ENCODE measurements at regions not wholly inside any gene's neighbourhood (a gene's known extent, or its start where the extent isn't known, plus 50 kb on each side); places are given as distances from the start of the nearest gene placed in this dataset.

DNA sequence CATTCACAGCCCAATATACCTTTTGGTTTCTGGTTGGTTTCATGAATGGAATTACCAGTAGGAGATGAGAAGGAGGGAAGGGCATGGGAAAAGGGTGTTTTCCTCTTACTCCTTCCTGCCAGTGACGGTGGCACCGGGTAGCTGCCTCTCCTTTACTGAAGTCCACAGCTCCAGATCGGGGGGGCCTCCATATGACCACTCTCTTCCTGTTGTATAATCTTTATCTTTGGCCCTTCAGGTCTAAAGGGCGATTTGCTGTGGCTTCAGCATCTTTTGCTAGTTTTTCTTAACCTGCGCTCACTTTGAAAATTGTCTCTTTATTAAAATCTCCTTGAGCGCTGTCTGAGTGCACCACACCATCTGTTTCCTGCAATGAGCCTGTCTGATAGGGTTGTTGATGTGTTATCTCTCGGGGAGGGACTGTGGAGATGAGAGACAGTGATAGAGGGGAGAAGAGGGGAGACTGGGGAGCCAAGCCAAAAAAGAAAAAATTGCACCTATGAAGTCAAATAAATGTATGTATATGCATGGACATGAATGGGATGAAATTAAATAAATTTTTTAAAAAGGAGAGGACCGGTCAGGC lies 449.3 kb upstream of the KLF4 start:
- H3K4me3 ChIP-seq (ENCODE audit: low read depth, low read length): no peak overlapping the region
- no peak for DNase-seq (ENCODE audit: low read depth)
- TF ChIP-seq, protein P1, sequence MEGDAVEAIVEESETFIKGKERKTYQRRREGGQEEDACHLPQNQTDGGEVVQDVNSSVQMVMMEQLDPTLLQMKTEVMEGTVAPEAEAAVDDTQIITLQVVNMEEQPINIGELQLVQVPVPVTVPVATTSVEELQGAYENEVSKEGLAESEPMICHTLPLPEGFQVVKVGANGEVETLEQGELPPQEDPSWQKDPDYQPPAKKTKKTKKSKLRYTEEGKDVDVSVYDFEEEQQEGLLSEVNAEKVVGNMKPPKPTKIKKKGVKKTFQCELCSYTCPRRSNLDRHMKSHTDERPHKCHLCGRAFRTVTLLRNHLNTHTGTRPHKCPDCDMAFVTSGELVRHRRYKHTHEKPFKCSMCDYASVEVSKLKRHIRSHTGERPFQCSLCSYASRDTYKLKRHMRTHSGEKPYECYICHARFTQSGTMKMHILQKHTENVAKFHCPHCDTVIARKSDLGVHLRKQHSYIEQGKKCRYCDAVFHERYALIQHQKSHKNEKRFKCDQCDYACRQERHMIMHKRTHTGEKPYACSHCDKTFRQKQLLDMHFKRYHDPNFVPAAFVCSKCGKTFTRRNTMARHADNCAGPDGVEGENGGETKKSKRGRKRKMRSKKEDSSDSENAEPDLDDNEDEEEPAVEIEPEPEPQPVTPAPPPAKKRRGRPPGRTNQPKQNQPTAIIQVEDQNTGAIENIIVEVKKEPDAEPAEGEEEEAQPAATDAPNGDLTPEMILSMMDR (IDR thresholded peaks at IDR 0.05; ENCODE audit: insufficient read depth, low read depth, low read length, missing control alignments): no peak

- no peak overlapping the region for H3K4me3 ChIP-seq (ENCODE audit: low read depth, low read length)
- TF ChIP-seq, protein P1 (IDR thresholded peaks at IDR 0.05; ENCODE audit: insufficient read depth, low read depth, low read length, missing control alignments): no peak
- DNase-seq (ENCODE audit: low read depth): no peak
These were observed 446.4 kb upstream of the KLF4 start for GRCh38 chr9:107935931-107936330.

DNA sequence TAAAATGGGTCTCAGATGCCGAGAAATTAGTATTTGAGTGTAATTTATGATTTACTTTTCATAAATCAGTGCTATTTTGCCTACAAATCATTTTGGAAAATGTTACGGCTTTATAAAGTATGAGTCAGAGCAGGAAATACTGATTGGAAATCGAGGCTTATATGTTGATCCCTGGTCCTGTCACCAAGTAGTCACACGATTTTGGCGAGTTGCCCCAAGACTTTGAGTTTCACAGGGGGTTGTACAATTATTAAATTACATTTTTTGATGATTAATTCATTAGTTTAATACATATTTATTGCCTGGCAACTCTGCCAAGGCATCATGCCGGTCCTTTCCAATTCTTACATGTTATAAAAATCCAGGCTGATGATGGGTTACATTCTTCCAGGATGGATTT lies 443.9 kb upstream of the KLF4 start:
- no peak overlapping the region for H3K4me3 ChIP-seq (ENCODE audit: low read depth, low read length)
- DNase-seq (ENCODE audit: low read depth): no peak
- TF ChIP-seq, protein P1 (IDR thresholded peaks at IDR 0.05; ENCODE audit: insufficient read depth, low read depth, low read length, missing control alignments): no peak

- H3K4me3 ChIP-seq (ENCODE audit: low read depth, low read length): no peak overlapping the region
- peak; percentile 5 for DNase-seq (ENCODE audit: low read depth)
- TF ChIP-seq, protein P1 (IDR thresholded peaks at IDR 0.05; ENCODE audit: insufficient read depth, low read depth, low read length, missing control alignments): no peak
These were observed 443.5 kb upstream of the KLF4 start for GRCh38 chr9:107933097-107933496.

- TF ChIP-seq, protein P1 (IDR thresholded peaks at IDR 0.05; ENCODE audit: insufficient read depth, low read depth, low read length, missing control alignments): no peak
- H3K4me3 ChIP-seq (ENCODE audit: low read depth, low read length): no peak overlapping the region
- DNase-seq (ENCODE audit: low read depth): no peak
These were observed 443.0 kb upstream of the KLF4 start for GRCh38 chr9:107932601-107933000.

DNA sequence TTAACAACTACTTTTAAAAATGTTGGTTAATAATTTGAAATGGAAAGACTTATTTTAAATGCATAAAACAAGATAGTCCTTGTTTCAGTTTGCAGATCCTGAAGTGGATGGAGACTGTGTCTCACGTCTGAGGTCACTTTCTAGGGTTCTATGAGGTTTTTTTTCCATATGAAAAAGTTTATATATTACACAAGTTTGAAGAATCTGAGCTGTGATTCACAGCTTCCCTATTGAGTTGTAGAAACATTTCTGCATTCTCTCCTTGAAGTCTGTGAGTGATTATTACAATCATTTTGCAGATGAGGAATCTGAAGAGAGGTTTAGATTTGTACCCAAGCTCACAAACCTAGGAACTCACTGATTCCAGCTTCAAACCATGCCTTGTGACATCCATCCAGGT lies 442.5 kb upstream of the KLF4 start:
- TF ChIP-seq, protein P1 (IDR thresholded peaks at IDR 0.05; ENCODE audit: insufficient read depth, low read depth, low read length, missing control alignments): no peak
- DNase-seq (ENCODE audit: low read depth): no peak
- no peak overlapping the region for H3K4me3 ChIP-seq (ENCODE audit: low read depth, low read length)

GRCh38 chr9:107931071-107931715 lies 441.6 kb upstream of the KLF4 start:
- DNase-seq (ENCODE audit: low read depth): no peak
- TF ChIP-seq, protein P1 (IDR thresholded peaks at IDR 0.05; ENCODE audit: insufficient read depth, low read depth, low read length, missing control alignments): no peak
- no peak overlapping the region for H3K4me3 ChIP-seq (ENCODE audit: low read depth, low read length)
